ENCODE measurements at regions not wholly inside any gene's neighbourhood (a gene's known extent, or its start where the extent isn't known, plus 50 kb on each side); places are given as distances from the start of the nearest gene placed in this dataset.

- no peak for DNase-seq (ENCODE audit: low spot score)
Observed at GRCh38 chrX:149152941-149153340, 352.2 kb downstream of the IDS start.

GRCh38 chrX:149151805-149152757 lies 353.0 kb downstream of the IDS start:
- peak; percentile 13 for DNase-seq (ENCODE audit: low spot score)

- DNase-seq (ENCODE audit: low spot score), result no peak
Observed at GRCh38 chrX:149145845-149146285, 359.2 kb downstream of the IDS start.

DNA sequence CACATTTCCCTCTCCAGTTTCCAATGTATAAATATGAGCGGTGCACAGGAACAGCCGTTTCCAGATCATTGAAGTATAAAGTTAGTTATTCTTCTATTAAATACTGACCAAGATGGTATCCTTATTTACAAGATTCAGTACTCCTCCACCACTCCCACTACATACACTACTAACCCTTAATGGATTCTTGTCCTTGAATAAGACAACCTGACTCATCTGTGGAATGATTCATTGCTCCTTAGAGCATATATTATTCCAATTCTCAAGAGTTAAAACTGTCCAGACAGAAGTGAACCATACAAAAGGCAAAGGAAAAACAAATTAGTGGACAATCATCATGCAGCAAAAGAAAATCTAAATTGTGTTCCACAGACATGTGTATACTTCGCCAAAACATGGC lies 373.3 kb downstream of the IDS start:
- peak; percentile 18 for DNase-seq (ENCODE audit: low spot score)

GRCh38 chrX:149129767-149130166 lies 375.3 kb downstream of the IDS start:
- DNase-seq (ENCODE audit: low spot score), result no peak

GRCh38 chrX:149124526-149125108 lies 380.5 kb downstream of the IDS start:
- no peak for DNase-seq (ENCODE audit: low spot score)

GRCh38 chrX:149121206-149121920 lies 383.7 kb downstream of the IDS start:
- DNase-seq (ENCODE audit: low spot score), result no peak

DNA sequence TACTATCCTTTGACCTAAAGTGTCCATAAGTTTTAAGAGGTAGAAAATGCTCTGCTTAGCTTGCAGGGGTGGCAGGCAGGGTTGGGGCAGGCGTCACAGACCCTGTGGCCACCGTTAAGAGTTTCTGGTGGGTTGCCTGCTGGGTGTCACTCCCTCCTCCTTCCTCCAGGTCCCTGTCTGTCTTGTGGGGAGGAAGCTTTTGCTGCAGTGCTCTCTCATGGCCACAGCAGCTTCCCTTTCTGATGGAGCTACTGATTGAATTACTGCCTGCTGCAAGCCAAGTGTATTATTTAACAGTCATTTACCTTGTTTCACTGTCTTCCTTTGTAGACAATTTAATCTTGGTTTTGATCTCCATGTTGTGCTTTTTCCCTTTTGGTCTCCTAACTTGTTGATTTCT lies 384.6 kb downstream of the IDS start:
- DNase-seq (ENCODE audit: low spot score), result no peak

- DNase-seq (ENCODE audit: low spot score), result no peak
Observed at GRCh38 chrX:149114874-149115273, 390.2 kb downstream of the IDS start.

DNA sequence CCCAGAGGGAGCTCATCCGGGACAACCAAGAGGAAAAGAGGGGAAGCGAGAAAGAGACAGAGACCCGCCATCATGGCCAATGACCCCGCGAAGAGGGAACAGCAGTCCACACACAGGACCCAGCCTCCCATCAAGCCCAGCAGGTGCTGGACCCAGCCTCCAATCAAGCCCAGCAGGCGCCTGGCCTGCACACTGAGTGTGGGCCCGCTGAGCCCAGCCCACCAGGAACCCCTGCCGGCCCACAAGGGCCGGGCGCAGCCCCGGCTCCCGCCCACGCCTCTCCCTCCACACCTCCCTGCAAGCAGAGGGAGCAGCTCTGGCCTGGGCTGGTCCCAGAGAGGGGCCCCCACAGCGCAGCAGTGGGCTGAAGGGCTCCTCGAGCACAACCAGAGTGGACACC lies 391.1 kb downstream of the IDS start:
- no peak for DNase-seq (ENCODE audit: low spot score)

DNA sequence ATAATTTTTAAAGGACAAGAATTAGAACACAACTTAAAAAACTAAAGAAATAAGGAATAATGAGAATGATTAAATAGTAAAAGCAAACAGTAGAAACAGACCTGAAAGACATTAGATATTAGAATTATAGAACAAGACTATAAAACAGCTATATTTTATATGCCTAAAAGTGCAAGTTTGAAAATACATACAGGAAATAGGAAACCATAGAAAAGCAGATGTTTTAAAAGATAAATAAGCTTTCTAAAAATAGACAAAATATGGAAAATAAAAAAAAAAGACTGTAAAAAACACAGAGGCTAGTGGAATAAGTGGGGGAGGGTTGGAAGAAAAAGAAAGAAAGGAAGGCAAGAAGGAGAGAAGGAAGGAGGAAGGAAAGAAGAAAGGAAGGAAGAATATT lies 407.3 kb downstream of the IDS start:
- no peak for DNase-seq (ENCODE audit: low spot score)

DNA sequence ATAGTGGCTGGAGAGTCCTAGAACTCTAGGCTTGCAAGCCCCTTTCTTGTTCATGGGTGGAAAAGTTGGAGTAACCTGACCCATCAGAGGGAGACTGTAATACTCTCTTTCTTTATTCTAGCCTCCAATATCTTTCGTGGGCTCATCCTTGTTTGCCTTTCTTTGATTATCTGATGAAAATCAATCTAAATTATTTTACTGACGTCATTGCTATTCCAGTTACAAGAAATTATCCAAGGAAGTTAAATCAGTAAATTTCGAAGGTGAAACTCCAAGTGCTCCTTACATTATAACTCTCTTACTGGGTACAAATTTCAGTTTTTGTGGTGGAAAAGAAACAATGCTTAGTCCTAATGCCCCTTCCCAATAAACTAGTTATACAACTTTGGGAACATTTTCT lies 412.9 kb downstream of the IDS start:
- DNase-seq (ENCODE audit: low spot score), result no peak

GRCh38 chrX:149079805-149080406 lies 425.2 kb downstream of the IDS start:
- no peak for DNase-seq (ENCODE audit: low spot score)

DNA sequence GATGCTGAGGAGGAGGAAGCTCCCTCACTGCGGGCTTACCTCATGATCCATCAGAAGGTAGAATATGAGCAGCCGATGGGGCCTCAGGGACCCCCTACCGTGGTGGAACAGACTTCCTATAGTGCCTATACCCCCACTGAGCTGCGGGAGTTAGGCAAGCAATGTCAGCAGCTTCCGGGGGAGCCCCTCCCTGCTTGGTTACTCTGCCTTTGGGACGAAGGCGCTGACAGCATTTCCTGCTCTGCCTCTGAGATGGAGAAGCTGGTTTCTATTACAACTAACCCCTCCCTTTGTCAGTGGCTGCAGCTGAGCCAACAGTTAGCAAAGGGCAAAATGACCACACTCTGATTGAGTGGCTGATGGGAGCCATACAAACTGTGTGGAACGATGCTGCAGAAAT lies 430.7 kb downstream of the IDS start:
- DNase-seq (ENCODE audit: low spot score), result no peak

DNA sequence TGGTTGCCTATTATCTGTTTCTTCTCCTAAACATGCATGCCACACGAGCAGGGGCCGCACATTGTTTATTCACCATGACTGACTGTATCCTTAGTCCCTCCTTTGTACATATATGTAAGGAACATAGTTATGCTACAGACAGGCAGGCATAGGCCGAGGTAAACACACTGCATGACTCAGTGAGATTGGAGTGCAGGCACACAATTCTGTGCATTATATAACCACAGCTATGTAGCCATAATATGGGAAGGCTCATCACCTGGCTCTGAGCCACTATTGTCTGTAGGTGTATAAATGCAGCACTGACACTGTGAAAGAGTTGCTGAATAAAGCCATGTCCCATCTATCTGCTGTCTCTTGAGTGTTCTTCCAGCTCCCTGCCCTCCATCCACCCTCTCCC lies 431.6 kb downstream of the IDS start:
- DNase-seq (ENCODE audit: low spot score), result no peak

GRCh38 chrX:149069899-149070298 lies 435.2 kb downstream of the IDS start:
- peak; percentile 16 for DNase-seq (ENCODE audit: low spot score)

DNA sequence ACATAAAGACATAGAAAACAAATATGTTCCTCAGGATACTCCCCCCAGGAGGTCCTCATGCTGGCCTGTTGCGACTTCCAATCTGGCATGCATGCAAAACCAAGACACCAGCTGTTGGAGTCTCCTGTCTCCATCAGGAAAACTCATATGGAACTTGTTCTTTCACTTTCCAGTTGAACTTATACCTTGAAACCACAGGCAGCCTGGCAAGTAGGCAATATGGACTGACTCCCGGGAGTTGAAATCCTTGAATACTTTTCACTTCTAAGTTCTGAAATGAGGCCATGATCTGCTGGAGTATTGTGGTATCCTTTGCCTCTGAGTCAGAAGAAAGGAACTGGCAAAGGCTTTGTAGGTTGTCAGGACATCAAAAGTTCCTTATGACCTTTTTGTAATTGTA lies 444.2 kb downstream of the IDS start:
- DNase-seq (ENCODE audit: low spot score), result no peak
